ENCODE measurements at regions not wholly inside any gene's neighbourhood (a gene's known extent, or its start where the extent isn't known, plus 50 kb on each side); places are given as distances from the start of the nearest gene placed in this dataset.
"Not testable (repeated sequence)": the region's sequence is repeated elsewhere in the genome, so short reads cannot be mapped to it uniquely, and the experiment has no call there.

DNA sequence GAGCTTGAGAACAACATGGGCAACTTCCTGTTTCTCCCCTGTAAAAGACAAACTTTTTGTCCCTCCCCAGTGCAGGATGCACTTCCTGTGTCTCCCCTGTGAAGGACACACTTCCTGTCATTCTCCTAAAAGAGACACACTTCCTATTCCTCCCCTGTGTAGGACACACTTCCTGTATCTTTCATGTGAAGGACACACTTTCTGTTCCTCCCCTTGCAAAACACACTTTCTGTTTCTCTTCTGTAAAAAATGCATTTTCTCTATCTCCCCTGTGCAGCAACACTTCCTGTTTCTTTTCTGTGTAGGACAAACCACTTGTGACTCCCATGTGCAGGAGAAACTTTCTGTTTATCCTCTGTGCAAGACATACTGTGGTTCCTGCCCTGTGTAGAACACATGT, 488.6 kb upstream of the USP9Y start:
- no peak for DNase-seq (ENCODE audit: low read depth in 4 of 4, low spot score in 3 of 4)

DNA sequence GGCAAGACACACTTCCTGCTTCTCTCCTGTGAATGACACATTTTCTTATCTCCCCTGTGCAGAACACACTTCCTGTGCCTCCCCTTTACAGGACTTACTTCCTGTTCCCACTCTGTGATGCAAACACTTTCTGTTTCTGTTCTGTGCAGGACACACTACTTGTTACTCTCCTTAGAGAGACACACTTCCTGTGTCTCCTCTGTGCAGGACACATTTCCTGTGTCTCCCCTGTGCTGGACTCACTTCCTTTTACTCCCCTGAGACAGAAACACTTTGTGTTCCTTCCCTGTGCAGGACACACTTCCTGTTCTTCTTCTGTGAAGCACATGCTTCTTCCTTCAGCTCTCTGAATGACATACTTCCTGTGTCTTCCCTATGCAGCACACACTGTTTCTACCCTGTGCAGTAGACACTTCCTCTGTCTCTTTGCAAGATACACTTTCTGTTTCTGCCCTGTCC, 485.4 kb upstream of the USP9Y start:
- DNase-seq (ENCODE audit: low read depth in 4 of 4, low spot score in 3 of 4): no peak

DNA sequence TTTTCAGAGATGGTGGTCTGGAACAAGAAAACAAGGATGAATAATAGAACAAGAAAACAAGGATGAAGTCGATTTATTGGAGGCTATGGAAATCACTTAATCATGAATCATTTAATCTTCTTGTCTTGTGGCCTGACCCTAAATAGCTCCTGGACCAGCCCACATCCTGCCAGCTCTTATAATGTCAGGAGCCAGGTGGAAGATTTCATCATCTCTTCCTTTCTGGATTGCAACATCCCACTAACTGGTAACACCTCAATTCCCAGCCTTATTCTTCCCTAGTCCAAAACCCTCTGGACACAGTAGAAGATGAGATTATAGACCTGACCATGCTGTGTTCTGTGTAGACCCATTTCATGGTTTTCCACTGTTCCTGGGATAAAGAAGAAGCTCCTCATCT, 470.1 kb upstream of the USP9Y start:
- DNase-seq (ENCODE audit: low read depth in 4 of 4, low spot score in 3 of 4): no peak

DNA sequence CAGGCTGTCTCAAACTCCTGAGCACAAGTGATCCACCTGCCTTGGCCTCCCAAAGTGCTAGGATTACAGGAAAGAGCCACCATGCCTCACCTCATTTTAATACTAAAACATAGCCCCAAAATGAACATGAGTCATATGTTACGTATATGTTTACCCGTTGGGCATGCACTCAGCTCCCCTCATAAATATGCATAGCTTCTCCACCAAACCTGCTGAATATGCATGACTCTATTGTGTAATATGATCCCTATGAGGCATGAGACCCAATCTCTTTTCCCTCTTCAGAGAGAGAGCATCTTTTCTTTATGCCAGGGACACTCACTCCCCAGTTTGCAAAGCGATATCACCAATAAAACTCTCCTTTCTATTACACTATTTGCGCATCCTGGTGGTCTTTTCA, 464.6 kb upstream of the USP9Y start:
- no peak for DNase-seq (ENCODE audit: low read depth in 4 of 4, low spot score in 3 of 4)

DNA sequence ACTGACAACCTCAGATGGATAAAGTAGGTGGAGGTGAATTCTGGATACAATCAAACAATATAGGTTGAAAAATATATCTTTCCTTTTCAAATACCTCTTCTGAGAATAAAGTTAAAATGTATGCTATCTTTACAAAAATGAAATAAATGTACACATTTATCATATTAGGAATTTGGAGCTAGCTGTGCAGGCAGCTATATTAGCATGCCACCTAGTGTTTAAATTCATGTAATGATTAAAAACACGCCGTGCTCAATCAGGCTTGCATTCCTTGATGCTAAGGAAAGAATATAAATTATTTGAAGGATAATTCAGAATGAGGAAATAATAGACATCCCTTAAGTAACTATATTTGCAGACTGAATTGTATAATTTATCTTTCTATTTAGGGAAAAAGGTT, 460.7 kb upstream of the USP9Y start:
- DNase-seq (ENCODE audit: low read depth in 4 of 4, low spot score in 3 of 4): not testable (repeated sequence)

DNA sequence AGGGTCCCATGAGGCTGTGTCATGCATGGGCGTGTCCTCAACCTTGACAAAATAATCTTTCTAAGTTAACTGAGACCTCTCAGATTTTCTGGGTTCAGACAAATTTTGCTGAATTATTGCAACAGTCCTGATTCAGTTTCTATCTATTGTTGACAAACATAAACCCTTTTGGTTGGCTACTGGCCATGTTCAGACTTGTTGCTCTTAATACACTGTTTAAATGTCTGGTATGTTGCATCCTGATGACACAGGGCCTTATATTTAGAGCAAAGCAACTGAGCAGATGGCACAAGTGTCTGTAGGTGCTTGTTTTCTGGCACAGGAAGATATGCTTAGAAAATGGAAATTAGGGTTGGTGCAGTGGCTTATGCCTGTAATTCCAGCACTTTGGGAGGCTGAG, 456.9 kb upstream of the USP9Y start:
- DNase-seq (ENCODE audit: low read depth in 4 of 4, low spot score in 3 of 4): no peak

DNA sequence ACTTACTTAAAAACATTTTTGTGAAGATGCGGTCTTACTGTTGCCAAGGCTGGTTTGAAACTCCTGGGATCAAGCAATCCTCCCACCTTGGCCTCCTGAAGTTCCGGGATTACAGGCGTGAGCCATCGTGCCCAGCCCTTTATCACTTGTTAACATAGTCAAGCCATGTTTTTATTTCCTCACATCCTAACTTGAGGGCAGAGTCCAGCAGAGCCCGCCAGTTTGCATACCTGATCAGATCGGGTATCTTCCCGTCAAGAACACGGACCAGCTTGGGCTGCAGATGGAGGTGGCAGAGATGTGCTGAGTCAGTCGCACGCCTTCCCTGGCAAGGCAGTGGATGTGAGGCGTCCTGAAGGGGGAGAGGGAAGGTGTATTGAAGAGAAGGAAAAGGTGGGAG, 447.3 kb upstream of the USP9Y start:
- DNase-seq (ENCODE audit: low read depth in 4 of 4, low spot score in 3 of 4): no peak

DNA sequence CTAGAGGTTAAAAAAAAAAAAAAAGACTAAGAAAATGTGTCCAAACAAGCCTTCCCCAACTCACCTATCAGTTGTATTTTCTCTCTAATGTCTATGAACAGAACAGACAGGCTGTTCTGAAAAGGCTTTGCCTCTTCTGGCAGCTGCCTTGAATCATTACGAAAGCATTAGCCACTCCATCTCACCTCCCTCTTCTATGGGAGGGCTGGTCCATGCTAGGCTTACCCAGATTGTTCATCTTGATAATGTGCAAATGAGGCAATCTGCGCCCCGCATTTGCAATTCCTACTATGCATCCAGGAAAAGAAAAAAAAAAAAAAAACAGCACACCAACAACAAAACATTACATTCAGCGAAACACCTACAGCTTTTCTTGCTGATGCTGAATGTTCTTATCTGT, 429.9 kb upstream of the USP9Y start:
- DNase-seq (ENCODE audit: low read depth in 4 of 4, low spot score in 3 of 4): no peak

DNA sequence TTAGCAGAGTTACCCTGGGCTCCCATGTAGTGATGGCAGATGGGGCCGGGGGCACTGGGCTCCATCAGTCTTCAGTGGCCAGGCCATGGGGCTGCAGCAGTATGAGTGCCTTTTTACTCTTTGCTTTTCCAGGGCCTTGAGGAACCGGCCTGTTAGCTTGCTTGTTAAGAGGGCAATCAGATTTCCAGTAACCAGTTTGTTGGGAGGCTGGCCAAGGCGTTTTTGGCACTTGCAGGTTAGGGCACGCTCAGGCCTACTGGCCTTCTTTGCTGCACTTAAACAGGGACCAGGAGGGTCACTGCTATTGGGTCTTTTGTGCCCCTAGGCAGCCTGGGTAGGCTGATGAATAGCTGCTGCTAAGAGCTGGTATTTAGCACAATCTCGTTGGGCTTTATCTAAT, 415.4 kb upstream of the USP9Y start:
- DNase-seq (ENCODE audit: low read depth in 4 of 4, low spot score in 3 of 4): no peak

DNA sequence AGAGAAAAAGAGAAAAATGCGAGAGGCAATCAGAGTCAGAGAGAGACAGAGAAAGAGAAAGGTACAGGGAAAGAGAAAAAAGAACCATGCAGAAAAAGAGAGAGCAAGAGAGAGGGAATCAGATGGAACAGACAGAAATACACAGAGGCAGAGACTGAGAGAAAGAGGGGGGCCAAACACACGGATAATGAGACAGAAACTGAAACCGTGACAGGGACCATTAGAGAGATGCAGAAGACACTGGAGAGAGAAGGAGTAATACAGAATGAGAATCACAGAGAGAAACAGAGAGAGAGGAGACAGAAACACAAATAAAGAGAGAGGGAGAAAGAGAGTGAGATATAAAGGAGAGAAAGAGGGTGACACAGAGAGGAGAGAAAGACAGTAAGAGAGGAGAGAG, 412.1 kb upstream of the USP9Y start:
- no peak for DNase-seq (ENCODE audit: low read depth in 4 of 4, low spot score in 3 of 4)

DNA sequence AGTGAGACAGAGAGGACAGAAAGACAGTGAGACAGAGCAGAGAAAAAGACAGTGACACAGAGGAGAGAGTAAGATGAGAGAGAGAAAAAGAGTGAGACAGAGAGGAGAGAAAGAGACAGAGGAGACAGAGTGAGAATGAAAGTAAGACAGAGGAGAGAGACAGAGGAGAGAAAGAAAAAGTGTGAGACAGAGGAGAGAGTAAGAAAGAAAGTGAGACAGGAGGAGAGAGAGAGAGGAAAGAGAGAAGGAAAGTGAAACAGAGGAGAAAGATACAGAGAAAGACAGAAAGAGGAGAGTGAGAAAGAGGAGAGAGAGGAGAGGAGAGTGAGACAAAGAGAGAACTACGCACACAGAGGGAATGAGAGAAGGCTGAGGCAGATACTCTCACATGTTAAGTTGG, 411.6 kb upstream of the USP9Y start:
- no peak for DNase-seq (ENCODE audit: low read depth in 4 of 4, low spot score in 3 of 4)

DNA sequence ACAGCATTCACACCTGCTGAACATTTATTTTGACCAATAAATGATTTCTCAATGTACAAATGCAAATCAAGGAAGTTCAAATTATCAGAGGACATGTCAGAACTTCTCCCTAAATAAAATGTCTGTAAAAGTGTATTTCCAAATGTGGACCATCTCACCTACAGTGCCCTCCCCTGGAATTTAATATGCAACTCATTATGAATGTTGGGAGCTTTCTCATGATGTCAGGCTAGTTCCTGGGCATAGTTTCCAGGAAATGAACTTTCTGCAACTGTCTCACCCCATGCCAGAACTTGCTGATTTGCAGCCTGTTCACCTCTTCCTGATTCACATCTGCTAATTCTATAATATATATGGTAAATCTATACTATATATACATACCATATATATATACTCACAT, 408.5 kb upstream of the USP9Y start:
- DNase-seq (ENCODE audit: low read depth in 4 of 4, low spot score in 3 of 4): no peak

DNA sequence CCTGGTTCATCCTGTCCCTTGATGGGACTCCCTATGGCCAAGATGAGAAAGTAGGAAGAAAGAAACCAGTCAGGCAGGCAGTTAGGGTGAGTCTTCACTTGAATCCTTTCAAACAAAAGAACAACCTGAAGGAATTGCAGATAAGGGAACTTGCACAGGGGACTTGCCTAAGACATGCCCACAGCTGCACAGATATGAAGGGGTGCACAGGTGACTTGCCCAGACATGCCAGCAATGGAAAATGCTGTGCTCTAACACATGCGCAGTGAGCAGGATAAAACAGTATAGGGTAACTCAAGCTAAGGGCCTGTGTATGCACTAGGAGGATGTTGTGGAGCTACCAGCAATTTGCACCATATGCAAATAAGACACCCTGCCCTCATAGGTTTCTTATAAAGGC, 404.6 kb upstream of the USP9Y start:
- DNase-seq (ENCODE audit: low read depth in 4 of 4, low spot score in 3 of 4): no peak

DNA sequence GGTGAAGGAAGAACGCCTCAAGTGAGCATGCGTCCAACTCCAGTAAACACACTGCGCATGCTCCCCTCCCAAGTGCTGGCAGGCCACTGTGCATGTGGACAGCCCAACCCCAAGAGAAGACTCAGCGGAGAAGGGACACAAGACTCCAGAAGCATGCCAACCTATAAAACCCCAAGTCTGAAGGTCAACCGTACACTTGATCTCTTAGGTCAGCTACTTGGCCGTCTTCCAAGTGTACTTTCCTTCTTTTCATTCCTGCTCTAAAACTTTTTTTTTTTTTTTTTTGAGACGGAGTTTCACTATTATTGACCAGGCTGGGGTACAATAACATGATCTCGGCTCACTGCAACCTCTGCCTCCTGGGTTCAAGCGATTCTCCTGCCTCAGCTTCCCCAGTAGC, 401.2 kb upstream of the USP9Y start:
- DNase-seq (ENCODE audit: low read depth in 4 of 4, low spot score in 3 of 4): not testable (repeated sequence)

DNA sequence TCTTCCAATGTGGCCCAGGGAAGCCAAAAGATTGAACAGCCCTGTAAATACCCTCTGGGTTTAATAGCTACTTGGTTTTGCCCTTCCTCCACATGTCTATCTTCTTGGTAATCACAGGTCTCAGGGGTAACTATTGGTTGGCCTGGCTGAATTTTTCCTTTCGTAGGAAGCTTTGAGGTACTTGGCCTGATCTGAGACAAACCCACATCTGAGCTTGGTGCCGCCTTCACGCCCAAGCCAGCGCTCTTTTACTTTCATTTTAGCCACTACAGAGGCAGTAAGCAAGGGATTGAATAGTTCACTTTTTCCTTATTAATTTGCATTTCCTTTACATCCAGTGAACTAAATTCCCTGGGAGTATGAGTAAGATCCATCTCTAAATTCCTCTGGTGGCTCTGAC, 397.6 kb upstream of the USP9Y start:
- DNase-seq (ENCODE audit: low read depth in 4 of 4, low spot score in 3 of 4): no peak

DNA sequence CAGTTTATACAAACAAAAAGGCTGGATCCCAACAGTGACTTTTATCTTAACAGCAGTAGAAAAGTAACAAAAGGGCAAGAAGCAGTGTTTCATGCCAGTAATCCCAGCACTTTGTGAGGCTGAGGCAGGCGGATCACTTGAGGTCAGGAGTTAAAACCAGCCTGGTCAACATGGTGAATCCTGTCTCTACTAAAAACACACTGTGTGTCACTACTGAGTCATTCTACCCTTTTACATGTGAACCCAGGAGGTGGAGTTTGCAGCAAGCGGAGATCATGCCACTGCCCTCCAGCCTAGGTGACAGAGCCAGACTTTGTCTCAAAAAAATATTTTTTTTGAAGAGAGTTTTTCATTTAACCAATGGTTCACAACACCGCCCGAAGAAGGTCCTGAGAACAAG, 395.6 kb upstream of the USP9Y start:
- DNase-seq (ENCODE audit: low read depth in 4 of 4, low spot score in 3 of 4): no peak

DNA sequence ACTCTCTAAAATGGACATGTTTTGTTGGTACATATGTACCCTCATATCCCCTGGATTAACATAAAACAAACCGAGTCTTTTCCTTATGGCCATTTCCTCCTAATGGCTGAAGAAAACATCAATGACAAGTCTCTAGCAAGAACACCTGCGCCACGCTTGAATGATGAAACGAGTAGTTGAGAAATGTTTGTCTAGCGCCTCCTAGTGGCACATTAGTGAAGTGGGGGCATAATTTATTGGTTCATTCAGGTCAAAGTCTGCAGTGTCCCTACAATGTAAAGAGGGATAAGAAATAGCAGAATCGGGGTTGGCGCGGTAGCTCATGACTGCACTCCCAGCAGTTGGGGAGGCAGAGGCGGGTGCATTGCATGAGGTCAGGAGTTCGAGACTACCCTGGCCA, 391.8 kb upstream of the USP9Y start:
- DNase-seq (ENCODE audit: low read depth in 4 of 4, low spot score in 3 of 4): no peak

DNA sequence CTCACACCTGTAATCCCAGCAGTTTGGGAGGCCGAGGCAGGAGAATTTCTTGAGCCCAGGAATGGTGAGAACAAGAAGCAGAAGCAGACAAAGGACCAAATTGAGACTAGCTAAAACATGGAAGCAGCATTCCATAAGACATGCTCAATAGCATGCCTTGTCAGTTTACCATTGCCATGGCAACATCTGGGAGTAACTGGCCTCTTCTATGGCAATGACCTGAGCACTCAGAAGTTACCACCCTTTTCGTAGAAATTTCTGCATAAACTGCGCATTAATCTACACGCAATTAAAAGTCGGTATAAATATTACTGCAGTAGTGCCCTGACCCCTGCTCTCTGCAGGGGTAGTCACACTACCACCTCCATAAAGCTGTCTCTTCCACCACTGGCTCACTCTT, 390.2 kb upstream of the USP9Y start:
- DNase-seq (ENCODE audit: low read depth in 4 of 4, low spot score in 3 of 4): no peak

DNA sequence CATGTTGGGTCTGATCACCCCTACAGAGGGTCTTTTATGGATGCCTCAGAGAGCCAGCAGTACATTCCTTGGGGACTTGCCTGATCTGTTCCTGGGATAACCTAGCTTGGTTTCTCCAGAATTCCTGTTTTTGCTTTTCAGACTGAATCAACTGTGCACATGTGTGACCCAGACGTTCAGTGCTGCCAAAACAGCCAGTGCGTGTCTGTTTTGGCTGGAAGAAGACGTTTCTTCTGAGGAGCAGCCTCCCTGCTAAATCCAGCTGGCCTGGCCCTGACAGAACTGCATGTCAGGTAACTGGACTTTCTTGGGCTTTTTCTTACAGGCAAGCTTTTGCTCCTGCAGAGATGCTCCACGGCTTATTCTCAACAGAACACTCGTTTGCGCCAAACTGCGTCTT, 373.3 kb upstream of the USP9Y start:
- no peak for DNase-seq (ENCODE audit: low read depth in 4 of 4, low spot score in 3 of 4)

DNA sequence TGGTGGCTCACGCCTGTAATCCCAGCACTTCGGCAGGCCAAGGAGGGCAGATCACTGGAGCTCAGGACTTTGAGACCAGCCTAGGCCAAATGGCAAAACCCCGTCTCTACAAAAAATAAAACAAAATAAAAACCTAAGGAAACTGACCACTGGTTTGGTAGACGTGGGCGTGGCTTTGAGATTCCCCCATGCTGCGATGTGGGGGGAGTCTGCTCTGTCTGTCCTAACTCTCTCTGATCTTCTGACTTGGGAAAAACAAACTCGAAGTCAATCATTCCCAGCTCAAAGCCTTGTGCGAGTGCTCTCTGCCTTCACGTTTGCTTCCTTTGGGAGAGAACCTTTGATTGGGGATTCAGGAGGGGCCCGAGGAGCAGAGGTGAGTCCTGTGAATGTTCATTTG, 369.1 kb upstream of the USP9Y start:
- not testable (repeated sequence) for DNase-seq (ENCODE audit: low read depth in 4 of 4, low spot score in 3 of 4)

DNA sequence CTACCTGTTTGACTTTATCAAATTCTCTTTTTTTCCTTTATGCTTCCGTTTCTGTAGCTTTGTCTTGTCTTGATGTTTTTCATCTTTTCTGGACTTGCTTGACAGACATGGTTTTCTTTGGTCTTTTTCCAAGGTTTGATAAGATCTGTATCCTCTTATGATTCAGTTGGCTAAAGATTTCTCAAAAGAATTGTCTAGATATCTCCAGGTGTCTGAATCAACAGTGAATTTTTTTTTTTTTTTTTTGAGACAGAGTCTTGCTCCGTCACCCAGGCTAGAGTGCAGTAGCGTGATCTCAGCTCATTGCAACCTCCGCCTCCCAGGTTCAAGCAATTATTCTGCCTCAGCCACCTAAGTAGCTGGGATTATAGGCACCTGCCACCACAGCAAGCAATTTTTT, 357.8 kb upstream of the USP9Y start:
- no peak for DNase-seq (ENCODE audit: low read depth in 4 of 4, low spot score in 3 of 4)

DNA sequence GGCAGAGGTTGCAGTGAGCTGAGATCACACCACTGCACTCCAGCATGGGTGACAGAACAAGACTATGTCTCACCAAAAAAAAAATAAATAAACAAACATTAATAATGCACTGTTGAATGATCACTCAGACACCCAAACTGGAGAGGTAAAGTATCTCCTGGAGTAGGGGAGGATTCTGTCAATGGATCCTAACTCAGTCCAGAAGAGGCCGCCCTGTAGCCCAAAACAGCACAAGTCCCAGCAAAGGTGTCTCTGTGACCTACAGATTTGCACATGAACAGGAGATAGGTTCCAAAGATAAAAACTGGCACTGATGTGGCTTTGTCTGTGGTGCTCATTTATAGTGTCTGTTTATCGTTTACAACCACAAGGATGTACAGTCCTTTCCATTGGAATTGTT, 352.9 kb upstream of the USP9Y start:
- no peak for DNase-seq (ENCODE audit: low read depth in 4 of 4, low spot score in 3 of 4)

DNA sequence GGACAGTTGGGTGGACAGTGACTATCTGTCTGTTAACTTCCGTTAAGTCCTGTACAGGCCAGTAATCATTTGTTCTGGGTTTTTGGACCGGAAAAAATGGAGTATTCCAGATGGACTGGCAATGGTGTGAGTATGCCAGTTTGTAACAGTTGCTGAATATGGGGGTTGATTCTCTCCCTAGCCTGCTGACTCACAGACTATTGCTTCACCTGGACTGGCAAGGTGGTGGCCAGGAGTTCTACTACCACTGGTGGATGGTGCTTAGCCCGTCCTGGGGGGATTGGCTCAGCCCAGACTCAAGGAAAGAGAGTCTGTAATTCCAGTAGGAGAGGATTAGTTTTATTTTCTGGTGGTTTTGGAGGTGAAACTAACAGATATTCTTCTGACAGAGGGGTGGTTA, 343.8 kb upstream of the USP9Y start:
- DNase-seq (ENCODE audit: low read depth in 4 of 4, low spot score in 3 of 4): no peak

DNA sequence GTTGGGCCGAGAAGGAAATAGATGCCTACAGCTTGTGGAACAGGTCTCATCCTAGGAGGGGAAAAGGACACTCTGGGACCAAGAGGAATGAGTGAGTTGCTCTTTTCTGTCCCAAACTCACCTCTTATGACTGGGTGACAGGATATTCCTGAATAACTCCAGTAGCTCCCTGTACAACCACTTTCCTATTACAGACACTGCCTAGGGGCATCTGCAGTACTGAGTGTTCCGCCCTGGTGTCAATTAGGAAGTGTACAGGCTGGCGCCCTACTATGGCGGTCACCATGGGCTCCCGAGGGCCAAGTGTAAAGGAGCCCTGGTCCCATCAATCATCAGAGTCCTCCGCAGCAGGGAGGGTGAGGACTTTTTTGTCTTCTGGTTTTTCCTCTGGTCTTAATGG, 343.4 kb upstream of the USP9Y start:
- no peak for DNase-seq (ENCODE audit: low read depth in 4 of 4, low spot score in 3 of 4)
